Activated CD8-positive, alpha-beta memory T cell treated with anti-CD3 and anti-CD28 coated beads, Interleukin-2, amount 50 U/mL, for 48 hours (primary cell): ENCODE measurements at regions not wholly inside any gene's neighbourhood (a gene's known extent, or its start where the extent isn't known, plus 50 kb on each side); places are given as distances from the start of the nearest gene placed in this dataset.

Experiments used
- DNase-seq: peaks from one replicate; pipeline ENCODE4 v3.0.0-alpha.2; 2020

DNA sequence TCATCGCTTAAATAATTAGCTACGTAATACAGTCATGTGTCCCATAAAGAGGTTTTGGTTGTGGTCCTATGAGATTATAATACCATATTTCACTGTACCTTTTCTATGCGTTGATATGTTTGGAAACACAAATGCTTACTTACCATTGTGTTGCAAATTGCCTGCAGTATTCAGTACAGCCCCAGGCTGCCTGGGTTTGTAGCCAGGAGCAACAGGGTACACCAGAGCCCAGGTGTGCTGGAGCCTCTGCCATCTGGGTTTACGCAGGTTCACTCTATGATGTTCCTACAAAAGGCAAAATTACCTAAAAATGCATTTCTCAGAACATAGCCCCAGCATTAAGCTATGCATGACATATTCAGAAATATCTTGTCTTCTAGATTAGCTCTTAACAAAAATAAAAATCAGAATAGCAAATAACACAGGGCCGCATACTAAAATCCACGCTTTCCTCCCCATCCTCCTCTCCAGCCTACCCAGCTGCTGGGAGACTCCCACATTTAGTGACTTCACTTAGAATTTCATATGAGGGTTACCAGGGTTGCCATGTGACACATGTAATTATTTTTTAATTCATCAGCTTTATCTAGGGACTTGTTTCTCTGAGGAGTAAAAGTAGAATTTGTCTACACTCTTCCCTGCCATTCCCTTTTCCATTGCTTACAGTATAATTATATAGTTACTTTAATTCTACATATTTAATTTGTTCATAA lies 559.0 kb upstream of the ADARB2 start:
- DNase-seq: no peak

DNA sequence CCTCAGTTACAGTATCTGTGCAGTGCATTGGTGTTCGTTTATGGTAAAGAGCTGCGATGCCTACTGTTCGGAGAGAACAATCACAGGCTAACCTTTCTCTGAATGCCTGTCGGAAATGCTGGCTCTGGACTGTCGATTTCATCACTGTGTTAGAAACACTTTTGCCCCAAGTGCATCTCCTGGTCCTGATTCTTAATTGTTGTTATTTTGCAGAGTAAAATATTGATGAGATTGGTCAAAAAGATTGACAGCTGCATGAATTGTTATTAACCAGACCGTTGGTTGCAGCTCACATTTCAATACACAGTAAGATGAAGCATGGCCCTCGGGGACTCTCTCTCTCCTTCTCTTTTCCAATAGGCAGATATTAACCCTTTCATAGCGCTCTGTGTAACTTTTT lies 557.4 kb upstream of the ADARB2 start:
- no peak for DNase-seq

DNA sequence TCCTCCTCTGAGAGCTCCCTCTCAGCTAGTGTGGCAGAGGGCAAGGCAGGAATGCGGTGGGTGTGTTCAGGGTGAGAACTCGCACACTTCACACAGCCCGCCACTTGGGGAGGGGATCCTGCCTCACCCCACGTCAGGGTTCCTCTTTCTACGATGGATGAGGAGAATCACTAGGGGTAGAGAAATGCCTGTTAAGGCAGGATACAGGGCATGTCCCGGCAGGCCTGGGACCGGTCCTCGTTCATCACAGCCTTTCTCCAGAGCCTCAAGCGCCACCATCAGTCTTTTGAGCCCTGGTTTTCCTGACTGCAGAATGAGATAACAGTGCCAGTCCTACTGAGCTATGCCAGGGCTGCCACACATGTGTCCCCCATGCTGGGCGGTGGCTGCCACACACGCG lies 546.7 kb upstream of the ADARB2 start:
- no peak for DNase-seq

DNA sequence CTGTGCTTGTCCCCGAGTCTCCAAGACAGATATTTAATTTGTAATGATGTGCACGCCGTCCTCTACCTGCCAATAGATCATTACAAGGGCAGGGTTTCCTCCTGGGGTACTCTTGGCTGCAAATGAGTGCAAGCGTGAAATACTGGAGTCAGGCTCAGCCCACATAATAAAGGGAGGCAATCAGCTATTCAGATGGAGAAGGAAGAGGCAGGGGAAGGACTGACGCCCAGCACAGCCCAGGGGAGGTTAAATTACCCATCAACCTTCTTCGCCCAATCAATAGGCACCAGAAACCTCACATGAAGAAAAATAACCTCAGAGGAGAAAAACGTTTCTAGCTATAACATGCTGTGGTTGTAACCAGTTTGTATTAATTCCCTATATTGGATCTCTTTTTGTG lies 544.9 kb upstream of the ADARB2 start:
- DNase-seq: no peak

DNA sequence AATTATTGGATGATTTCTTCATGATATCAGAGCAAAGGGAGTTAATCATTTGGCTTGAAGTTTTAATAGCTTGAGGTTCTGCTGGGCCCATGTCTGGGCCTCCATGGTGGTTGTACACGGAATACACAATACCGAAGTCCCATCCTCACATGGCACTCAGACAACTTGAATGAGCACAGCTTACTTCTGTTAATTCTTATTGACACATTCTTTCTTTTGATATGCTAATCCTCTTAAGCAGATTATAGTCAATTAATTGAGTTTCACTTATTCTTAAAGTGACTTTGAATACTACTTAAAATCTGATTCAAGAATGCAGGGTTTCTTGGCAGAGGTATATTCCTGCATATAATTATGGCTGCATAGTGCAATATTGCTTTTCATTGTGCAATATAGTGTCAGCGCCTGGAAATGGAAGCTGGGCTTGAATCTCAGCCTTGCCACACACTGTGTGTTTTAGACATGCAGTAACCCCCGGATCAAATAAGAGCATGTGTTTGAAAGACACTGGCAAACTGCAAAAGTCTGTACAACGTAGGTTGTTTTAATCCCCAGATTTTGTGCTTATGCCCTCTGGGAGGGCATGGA lies 543.5 kb upstream of the ADARB2 start:
- no peak for DNase-seq

DNA sequence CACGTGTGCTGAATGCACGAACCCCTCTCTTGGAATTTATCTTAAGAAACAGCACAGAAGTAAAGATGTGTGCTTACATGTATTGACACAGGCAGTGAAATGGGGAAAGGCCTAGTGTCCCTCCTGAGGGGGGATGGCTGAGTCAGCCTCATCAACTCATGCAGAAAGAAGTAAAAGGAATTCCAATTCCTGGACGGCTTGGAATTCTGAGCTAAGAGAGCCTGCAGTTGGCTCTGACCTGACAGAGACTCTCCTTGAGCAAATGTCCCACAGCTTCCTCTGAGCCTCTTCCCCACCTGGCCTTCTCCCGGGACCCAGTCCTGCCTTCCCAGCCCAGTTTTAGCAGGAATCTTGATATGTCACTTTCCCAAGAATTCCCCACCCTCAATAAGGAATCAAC lies 542.4 kb upstream of the ADARB2 start:
- no peak for DNase-seq

DNA sequence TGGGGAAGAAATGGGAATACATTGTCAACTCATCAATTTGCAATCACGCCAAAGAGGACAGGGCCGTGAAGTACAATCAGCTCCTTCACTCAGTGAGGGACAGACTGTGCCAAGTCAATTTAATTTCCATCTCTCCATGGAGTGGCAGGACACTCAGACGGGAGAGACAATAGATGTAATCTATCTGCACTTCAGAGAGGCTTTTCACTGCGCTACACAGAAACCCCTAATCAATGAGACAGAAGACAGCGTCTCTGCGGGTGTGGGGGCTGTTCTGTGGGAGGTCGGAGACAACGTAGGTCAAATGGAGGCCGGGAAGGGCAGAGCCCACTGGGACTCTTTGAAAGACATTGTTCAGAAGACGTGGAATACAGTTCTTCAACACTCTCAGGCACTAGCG lies 541.0 kb upstream of the ADARB2 start:
- DNase-seq: no peak

DNA sequence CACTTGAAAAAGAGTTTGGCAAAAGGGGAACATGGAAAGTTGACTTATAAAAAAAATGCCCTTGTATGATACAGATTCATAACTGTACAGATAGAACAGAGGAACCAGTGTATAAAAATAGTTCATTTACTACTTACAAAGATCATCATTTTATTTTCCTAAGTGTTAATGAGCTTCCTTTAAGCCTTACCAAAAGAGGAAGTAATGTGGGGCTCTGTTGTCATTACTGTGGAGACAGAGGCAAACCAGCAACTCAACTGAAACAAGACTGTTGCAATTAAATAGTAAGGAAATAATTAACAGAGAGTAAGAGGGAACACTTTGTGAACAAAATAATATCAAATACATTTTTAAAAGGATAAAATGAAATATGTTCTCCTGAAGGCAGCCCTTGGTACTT lies 526.2 kb upstream of the ADARB2 start:
- no peak for DNase-seq

DNA sequence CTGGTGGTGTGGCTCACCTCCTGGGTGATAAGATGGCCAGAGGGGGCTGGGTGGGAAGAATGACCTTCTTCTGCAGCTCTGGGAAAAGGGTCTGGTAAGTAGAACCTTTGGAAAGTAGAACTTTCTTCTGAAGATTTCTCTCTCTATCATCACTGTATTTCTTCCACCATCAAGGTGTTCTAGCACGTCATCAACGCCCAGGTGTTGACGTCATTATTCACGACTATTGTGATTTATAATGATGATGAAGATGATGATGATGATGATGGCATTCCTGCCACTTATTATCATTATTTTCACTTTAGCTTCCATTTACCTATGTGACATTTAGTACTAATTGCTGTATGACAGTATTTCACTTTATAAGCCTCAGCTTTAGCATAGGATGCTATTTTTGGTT lies 525.6 kb upstream of the ADARB2 start:
- no peak for DNase-seq

DNA sequence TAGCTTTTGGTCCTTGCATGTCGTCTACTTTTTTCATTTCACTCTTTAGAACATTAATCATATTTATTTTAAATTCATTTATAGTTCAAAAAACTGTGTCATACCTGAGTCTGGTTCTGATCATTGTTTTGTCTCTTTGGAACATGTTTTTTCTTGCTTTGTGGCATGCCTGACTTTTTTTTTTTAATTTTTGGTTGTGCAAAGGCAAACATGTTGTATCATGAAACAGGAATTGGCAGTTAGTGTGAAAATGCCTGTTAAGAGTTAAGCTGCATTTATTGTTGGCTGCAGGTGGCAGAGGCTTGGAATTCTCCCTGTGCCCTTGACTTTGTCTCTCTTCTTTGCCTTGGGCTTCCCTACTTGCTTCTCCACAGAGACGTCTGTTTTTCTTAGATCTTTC lies 525.0 kb upstream of the ADARB2 start:
- no peak for DNase-seq

DNA sequence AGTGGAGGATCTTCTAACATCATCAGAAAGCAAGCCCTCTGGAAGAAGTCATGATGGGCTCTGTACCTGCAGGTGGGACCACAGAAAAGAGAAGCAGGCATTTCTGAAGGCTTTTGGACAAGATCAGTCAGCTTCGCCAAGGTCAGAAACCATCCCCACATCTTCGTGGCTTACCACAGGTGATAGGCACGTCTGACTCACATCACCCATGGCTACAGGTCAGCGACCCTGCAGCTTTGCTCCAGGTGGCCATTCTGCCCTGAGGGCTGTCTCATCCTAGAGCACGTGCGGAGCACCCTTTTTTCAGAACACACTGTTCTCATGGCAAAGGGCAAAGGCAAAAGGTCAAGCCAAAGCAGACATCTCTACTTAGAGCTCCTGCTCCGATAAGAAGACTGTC lies 518.9 kb upstream of the ADARB2 start:
- DNase-seq: no peak

DNA sequence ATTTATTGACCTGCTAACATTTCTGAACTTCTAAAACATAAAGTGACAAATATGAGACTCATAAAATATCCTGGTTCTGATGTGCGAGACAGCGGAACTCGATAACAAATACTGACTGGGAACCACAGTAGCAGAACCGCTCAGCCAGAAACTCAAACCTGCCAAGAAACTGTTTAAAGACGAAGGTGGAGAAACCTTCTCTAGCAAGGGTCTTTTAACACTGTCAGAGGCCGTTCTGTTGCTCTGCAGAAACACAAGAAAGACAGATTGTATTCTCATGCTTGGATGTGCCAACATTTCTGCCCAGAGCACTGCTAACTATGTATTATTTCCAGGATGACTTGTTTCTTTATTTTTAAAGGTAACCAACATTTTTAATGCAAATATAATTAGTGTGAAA lies 514.8 kb upstream of the ADARB2 start:
- no peak for DNase-seq

DNA sequence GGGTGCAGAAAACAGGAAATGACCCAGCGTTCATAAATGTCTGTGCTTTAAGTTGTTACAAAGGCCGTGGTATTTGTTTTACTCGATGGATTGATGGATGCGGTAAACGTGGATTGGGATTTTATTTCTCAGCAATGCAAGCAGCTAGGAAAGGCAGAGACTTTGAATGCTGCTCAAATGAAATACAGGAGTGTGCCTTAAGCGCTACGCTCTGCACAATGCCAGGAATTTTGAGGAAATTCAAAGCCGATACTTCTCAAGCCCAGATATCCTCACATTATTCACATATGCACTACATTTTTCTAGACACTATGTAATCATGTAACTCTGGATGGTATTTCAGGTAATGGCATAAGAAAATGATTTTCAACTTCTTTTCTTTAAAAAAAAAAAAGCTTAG lies 514.3 kb upstream of the ADARB2 start:
- no peak for DNase-seq

DNA sequence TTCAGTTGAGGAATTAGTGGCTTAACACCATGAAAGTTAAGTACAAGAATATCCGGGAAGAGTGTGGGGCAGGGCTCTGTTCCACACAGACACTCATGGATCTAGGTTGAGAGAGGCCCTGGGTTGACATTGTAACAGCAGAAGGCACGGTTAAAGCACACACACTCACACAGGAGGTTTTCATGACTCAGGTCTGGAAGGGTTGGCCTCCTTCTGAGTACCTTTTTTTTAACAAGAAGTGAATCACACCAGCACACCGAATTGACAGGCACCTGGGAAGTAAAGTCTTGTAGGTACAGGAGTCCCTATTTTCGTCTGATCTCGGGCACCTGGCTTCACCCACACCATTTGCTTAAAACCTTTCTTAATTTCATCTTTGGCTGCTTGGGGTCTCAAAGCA lies 509.4 kb upstream of the ADARB2 start:
- no peak for DNase-seq

DNA sequence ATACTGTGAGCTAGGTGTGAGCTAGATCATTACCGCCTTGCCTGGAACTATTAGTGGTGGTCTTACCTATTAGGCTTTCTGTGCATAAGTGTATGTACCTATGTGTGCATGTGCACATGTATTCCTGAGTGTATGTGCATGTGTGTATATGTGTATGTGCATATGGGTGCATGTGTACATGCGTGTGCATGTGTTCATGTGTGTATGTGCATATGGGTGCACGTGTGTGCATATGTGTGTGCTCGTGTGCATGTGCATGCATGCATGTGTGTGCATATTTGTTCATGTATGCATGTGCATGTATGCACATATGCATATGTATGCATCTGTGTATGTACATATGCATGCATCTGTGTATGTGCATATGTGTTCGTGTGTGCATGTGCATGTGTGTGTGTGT lies 508.3 kb upstream of the ADARB2 start:
- DNase-seq: no peak

DNA sequence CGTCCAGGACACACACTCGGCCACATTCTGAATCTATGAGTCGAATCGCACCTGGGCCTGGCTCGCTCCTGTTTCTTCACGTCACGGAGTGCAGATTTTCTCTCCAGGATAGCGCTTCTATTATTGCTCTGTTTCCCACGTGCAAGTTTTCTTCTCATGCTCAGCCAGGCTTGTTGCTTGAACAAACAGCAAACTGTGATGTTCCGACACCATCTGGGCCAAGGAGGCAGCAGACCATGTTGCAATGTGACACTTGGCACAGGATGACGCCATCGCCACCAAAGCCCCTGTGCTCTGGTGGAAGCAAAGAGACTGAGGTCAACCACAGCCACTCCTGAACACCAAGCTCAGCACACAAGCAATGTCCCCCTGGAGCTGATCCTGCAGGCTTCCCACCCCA lies 507.1 kb upstream of the ADARB2 start:
- no peak for DNase-seq

DNA sequence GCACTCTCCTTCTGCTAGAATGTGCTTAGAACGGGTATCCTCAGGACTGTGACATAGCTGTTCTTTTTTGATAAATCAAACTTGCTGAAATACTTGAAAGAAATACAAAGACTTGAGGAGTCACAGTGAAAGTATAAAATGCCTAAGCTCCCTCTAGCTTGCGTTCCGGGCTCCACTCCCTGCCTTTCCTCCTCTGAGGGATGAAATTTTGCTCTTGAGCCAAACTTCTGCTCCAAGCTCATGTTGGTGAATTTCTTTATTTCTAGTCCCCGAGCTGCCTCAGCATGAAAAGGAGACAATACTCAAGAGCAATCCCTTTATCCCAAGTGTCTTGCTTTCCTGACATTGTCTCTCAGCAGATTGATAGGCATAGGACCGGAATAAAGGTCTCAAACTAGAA lies 499.6 kb upstream of the ADARB2 start:
- DNase-seq: no peak

DNA sequence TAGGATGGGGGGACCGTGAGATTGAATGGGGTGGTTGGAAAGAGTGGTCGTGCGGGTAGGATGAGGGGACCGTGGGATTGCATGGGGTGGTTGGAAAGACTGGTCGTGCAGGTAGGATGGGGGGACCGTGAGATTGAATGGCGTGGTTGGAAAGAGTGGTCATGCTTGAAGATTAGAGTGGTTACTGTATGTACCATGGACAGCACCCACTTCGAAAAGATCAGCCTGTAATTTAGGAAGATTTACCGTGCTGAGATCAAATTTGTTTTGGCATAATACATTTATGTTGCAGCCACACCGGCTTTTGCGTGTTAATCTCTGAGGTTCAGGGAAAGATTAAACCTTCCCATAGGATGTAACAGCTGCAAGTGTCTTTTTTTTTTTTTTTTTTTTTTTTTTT lies 495.2 kb upstream of the ADARB2 start:
- no peak for DNase-seq

DNA sequence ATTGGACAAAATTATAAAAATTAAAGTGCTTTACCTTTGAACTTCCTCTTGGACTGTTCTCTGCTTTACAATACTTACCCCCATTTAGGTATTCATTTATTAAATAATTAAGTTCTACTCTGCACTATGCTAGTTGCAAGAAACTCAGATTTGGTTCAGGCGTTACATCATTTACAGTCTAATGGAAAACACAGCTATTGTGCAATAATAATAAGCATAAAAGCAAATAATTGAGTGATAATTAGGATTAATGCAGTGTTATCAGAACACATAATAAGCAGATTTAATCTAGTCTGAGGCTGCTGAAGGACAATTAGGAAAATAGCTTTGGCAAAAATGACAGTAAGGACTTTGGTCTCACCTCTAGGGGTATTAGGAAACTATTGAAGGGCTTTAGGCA lies 493.2 kb upstream of the ADARB2 start:
- DNase-seq: no peak

DNA sequence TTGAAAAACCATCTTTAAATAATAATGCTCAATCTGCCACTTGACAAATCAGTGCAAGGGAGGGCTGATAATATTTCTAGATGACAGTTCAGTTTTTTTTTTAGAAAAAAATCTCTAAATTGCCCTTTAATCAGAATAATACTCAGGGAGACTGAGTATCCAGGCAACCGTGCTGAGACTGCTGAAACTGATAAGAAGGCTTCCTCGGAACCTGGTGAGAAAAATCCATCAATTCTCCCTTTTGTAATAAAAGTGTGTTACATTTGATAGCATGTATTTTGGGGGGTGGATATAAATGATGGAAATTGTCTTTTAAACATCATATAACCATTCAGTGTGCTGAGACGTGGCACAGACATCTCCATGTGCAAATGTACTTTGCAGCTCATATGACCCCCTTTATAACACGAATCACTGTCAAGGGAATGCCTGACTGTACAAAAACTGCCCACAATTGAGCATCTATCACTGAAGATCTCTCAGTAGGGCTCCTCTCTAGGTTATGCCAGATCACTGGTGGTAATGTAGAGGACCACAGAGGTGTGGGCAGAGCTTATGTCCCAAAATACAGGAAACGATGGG lies 491.1 kb upstream of the ADARB2 start:
- DNase-seq: no peak

DNA sequence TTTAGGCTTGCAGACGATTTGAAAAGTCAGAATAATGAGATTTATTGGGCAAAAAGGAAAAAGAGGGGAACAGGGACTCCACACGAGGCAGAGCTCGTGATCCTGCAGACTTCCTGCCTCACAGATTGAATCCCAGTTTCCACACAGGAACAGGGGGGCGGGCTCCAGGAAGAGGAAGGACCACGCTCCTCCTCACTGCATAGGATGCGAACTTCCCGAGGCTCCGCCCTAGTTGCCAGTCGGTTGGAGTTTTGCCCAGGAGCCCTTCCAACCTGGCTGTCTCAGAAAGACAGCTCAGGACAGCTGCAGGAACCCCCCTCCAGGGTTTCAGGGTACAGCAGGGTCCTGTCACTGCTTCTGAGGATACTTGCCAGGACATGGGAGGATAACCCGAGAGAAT lies 488.3 kb upstream of the ADARB2 start:
- DNase-seq: no peak

DNA sequence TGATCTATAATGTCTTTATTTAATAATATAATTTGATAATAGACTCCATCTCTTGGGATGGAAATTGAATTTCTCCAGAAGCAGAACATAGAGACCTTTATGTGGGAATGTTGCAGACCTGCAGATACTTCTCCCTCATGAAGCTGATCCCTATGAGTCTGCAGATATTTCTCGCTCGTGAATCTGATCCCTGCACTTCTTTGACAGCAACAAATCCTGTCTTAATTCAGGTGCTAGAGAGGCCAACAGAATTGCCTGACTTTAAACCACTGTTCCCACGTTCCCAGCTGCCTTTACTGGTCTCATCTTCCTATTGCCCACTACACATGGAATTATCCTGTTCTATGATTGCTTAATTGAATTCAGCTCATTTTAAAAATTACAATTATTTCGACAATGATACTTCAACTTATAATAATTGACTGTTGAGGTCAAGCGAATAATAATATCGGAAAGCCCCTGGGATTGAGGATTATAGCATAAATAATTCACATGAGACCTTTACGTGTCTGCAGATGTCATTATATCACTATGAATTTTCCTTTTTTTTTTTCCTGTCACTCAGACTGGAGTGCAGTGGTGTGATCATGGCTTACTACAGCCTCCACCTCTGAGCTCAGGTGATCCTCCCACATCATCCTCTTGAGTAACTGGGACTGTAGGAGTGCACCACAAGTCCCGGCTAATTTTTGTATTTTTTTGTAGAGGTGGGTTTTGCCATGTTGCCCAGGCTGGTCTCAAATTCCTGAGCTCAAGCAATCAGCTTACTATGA lies 486.4 kb upstream of the ADARB2 start:
- DNase-seq: no peak

DNA sequence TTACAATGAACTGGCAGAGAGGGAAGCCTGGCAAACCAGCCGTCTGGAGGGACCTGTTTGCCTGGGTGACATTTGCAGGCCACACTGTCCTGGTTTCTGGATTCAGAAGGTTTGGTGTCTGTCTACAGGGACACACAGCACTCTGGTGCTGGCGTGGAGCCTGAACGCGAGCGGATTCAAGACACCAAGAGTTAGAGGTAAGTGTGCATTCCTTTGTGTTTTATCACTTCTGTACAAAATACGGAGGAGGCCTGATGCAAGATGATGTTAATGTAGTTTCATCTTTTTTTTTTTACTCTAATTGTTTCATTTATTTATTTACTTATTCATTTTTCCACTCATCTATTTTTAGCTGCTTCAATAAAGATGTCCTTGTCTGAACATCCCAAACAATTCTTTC lies 485.3 kb upstream of the ADARB2 start:
- no peak for DNase-seq

DNA sequence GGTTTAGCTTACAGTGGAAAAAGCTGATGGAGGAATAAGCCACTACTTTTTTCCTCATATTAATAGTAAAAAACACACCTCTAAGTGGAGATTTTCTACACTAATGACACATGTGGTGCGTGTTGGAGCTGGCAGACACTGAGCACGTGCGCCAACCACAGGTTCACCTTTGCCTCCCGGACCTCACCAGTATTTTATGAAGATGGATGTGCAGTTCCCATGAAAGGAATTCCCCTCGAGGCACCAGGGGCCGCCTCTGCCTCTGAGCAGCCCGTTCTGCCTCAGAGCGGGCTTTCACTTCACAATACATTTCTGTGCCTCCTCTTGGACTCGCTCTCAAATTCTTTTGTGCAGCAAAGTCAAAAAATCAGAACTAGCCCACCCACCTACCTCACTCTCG lies 477.5 kb upstream of the ADARB2 start:
- DNase-seq: no peak
